Hematopoietic multipotent progenitor cell (in vitro differentiated cells): ENCODE measurements at regions not wholly inside any gene's neighbourhood (a gene's known extent, or its start where the extent isn't known, plus 50 kb on each side); places are given as distances from the start of the nearest gene placed in this dataset.
"Not testable (repeated sequence)": the region's sequence is repeated elsewhere in the genome, so short reads cannot be mapped to it uniquely, and the experiment has no call there.

Experiments
- DNase-seq, 3 donors: peaks; one replicate each; pipeline ENCODE4 v3.0.0-alpha.2; 2011 to 2015; ENCODE audit warnings: low read depth in 2 of 3, low spot score in 2 of 3

- no peak for DNase-seq
These were observed 51.8 kb upstream of the CHST3 start for GRCh38 chr10:71912431-71912830.

DNA sequence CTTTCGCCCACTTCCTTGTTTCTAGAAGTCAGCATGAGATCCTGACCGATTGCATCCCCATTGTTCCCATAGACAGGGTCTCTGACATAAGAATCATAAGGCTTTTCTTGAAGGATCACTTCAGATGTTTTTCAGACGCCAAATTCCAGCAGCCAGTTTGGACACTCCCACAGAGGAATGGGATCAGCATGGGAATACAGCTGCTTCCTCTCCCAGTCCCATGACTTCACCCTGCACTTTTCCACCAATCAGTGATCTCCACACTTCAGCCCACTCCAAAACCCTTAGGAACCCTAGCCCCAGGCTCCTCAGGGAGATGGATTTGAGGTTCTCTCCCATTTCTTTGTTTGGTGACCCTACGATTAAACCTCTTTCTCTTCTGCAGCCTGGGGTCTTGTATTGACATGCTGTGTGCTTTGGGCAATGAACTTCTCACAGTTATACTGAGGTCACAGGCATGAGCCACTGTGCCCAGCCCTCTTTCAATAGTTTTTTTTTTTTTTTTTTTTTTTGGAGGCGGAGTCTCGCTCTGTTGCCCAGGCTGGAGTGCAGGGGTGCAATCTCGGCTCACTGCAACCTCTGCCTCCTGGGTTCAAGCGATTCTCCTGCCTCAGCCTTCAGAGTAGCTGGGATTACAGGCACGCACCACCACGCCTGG, 52.8 kb upstream of the CHST3 start:
- no peak for DNase-seq

GRCh38 chr10:71909399-71910083, 54.7 kb upstream of the CHST3 start:
- DNase-seq = peak in 1 of 3 donors; percentile 25

DNA sequence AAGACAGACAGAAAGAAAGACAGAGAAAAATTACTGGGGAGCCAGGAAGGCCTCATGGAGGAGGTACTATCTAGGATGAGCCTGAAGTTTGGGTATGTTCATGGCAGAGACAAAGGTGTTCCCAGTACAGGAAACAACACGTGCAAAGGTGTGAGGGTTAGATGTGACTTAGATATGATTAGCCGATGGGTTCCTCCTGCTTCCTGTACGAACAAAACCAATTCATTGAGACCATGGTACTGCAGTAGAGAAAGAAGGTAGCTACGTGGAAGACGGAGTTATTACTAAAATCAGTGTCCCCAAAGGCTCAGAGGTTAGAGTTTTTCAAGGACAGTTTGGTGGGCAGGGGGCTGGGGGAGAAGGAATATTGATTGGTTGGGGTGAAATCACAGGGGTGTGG, 55.2 kb upstream of the CHST3 start:
- no peak for DNase-seq

- no peak for DNase-seq
These were observed 54.1 kb upstream of the PSAP start for GRCh38 chr10:71905164-71905563.

GRCh38 chr10:71903636-71904250, 52.7 kb upstream of the PSAP start:
- DNase-seq = not testable (repeated sequence)

GRCh38 chr10:71902351-71902750, 51.3 kb upstream of the PSAP start:
- no peak for DNase-seq
